ENCODE measurements at regions not wholly inside any gene's neighbourhood (a gene's known extent, or its start where the extent isn't known, plus 50 kb on each side); places are given as distances from the start of the nearest gene placed in this dataset.

GRCh38 chr12:93314177-93314497 is 63.6 kb upstream of the NUDT4 start:
- FAIRE-seq: no peak

- no peak for FAIRE-seq
These were observed 62.3 kb upstream of the NUDT4 start for GRCh38 chr12:93315385-93315906.

- FAIRE-seq: no peak
These were observed 61.7 kb upstream of the NUDT4 start for GRCh38 chr12:93315907-93316622.

GRCh38 chr12:93316623-93316971 is 61.1 kb upstream of the NUDT4 start:
- no peak for FAIRE-seq

- no peak for FAIRE-seq
These were observed 60.5 kb upstream of the NUDT4 start for GRCh38 chr12:93317227-93317626.

- FAIRE-seq: no peak
These were observed 58.8 kb upstream of the NUDT4 start for GRCh38 chr12:93318720-93319522.

- no peak for FAIRE-seq
These were observed 58.1 kb upstream of the NUDT4 start for GRCh38 chr12:93319523-93320050.

- no peak for FAIRE-seq
These were observed 54.9 kb upstream of the NUDT4 start for GRCh38 chr12:93322784-93323183.

GRCh38 chr12:93323625-93324329 is 53.9 kb upstream of the NUDT4 start:
- no peak for FAIRE-seq

- FAIRE-seq: no peak
These were observed 51.9 kb upstream of the NUDT4 start for GRCh38 chr12:93325855-93326254.

Data from TTC549 (cell line).